ENCODE measurements at regions not wholly inside any gene's neighbourhood (a gene's known extent, or its start where the extent isn't known, plus 50 kb on each side); places are given as distances from the start of the nearest gene placed in this dataset.
"Not testable (repeated sequence)": the region's sequence is repeated elsewhere in the genome, so short reads cannot be mapped to it uniquely, and the experiment has no call there.

DNA sequence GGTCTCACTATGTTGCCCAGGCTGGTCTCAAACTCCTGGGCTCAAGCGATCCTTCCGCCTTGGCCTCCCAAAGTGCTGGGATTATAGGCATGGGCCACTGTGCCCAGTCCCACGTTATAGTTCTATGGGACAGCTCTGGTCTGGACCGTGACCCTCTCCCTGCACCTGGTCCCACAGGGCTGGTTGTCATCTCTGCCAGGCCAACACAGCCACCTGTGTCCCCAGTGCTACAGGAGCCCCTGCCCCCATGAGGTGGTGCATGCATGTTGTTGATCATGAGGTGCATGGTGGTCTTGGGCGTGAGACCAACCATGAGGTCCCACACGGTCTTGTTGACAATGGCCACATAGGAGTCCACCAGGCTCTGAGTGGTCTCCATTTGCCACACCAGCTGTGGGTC lies 51.0 kb upstream of the UBE2Q2 start:
- DNase-seq (ENCODE audit: low spot score); ATAC-seq; H3K4me1 Mint-ChIP-seq; H3K4me3 Mint-ChIP-seq; H3K27ac Mint-ChIP-seq; CTCF ChIA-PET; H3K27me3 Mint-ChIP-seq (ENCODE audit: low read depth); H3K9me3 Mint-ChIP-seq; POLR2A ChIA-PET; H3K36me3 Mint-ChIP-seq: not testable (repeated sequence)

DNA sequence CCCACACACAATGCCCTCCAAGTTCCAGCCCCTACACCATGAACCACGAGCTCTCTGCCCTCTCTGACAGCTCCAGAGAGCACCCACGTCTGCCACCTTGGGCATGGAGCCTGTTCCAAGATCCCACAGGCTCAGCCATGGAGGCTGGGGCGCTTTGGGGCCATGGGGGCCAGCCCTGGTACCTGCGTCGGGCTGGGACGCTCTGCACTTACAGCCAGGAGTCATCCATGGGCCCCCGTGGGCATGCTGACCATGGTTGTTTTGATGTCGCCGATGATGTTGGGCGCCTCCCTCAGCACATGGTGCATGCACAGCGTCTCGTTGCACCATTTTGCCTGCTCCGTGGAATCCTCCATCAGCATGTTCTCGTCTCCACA lies 51.9 kb upstream of the UBE2Q2 start:
- DNase-seq (ENCODE audit: low spot score): no peak
- ATAC-seq: no peak
- ChIA-PET CTCF (no interaction called here), POLR2A (no interaction called here)
- H3K4me3 Mint-ChIP-seq: no peak overlapping the region
- H3K27ac Mint-ChIP-seq: no peak overlapping the region
- H3K9me3 Mint-ChIP-seq: peaks cover 4% of the 10 kb centered on the region; the same call in 1 of the 2 replicates
- no peaks in the 10 kb centered on the region; the same call in 1 of the 2 replicates for H3K4me1 Mint-ChIP-seq
- peaks cover 4% of the 10 kb centered on the region for H3K27me3 Mint-ChIP-seq (ENCODE audit: low read depth)
- TF ChIP-seq, protein P1, sequence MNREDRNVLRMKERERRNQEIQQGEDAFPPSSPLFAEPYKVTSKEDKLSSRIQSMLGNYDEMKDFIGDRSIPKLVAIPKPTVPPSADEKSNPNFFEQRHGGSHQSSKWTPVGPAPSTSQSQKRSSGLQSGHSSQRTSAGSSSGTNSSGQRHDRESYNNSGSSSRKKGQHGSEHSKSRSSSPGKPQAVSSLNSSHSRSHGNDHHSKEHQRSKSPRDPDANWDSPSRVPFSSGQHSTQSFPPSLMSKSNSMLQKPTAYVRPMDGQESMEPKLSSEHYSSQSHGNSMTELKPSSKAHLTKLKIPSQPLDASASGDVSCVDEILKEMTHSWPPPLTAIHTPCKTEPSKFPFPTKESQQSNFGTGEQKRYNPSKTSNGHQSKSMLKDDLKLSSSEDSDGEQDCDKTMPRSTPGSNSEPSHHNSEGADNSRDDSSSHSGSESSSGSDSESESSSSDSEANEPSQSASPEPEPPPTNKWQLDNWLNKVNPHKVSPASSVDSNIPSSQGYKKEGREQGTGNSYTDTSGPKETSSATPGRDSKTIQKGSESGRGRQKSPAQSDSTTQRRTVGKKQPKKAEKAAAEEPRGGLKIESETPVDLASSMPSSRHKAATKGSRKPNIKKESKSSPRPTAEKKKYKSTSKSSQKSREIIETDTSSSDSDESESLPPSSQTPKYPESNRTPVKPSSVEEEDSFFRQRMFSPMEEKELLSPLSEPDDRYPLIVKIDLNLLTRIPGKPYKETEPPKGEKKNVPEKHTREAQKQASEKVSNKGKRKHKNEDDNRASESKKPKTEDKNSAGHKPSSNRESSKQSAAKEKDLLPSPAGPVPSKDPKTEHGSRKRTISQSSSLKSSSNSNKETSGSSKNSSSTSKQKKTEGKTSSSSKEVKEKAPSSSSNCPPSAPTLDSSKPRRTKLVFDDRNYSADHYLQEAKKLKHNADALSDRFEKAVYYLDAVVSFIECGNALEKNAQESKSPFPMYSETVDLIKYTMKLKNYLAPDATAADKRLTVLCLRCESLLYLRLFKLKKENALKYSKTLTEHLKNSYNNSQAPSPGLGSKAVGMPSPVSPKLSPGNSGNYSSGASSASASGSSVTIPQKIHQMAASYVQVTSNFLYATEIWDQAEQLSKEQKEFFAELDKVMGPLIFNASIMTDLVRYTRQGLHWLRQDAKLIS (CRISPR knock-in tag; IDR thresholded peaks at IDR 0.05; ENCODE audit: borderline replicate concordance): no peak
- TF ChIP-seq PRRX2 (CRISPR knock-in tag; IDR thresholded peaks at IDR 0.05): no peak
- no peak for TF ChIP-seq ZNF138 (CRISPR knock-in tag; conservative IDR thresholded peaks at IDR 0.05)
- no peak for TF ChIP-seq ZBTB21 (CRISPR knock-in tag; IDR thresholded peaks at IDR 0.05; ENCODE audit: borderline replicate concordance)
- TF ChIP-seq, protein P2, sequence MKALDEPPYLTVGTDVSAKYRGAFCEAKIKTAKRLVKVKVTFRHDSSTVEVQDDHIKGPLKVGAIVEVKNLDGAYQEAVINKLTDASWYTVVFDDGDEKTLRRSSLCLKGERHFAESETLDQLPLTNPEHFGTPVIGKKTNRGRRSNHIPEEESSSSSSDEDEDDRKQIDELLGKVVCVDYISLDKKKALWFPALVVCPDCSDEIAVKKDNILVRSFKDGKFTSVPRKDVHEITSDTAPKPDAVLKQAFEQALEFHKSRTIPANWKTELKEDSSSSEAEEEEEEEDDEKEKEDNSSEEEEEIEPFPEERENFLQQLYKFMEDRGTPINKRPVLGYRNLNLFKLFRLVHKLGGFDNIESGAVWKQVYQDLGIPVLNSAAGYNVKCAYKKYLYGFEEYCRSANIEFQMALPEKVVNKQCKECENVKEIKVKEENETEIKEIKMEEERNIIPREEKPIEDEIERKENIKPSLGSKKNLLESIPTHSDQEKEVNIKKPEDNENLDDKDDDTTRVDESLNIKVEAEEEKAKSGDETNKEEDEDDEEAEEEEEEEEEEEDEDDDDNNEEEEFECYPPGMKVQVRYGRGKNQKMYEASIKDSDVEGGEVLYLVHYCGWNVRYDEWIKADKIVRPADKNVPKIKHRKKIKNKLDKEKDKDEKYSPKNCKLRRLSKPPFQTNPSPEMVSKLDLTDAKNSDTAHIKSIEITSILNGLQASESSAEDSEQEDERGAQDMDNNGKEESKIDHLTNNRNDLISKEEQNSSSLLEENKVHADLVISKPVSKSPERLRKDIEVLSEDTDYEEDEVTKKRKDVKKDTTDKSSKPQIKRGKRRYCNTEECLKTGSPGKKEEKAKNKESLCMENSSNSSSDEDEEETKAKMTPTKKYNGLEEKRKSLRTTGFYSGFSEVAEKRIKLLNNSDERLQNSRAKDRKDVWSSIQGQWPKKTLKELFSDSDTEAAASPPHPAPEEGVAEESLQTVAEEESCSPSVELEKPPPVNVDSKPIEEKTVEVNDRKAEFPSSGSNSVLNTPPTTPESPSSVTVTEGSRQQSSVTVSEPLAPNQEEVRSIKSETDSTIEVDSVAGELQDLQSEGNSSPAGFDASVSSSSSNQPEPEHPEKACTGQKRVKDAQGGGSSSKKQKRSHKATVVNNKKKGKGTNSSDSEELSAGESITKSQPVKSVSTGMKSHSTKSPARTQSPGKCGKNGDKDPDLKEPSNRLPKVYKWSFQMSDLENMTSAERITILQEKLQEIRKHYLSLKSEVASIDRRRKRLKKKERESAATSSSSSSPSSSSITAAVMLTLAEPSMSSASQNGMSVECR (CRISPR knock-in tag; IDR thresholded peaks at IDR 0.05; ENCODE audit: borderline replicate concordance): no peak
- TF ChIP-seq RORB (CRISPR knock-in tag; IDR thresholded peaks at IDR 0.05): no peak
- no peak for TF ChIP-seq NR1H2 (CRISPR knock-in tag; IDR thresholded peaks at IDR 0.05)
- TF ChIP-seq GABPB1 (CRISPR knock-in tag; IDR thresholded peaks at IDR 0.05): no peak
- TF ChIP-seq, protein P3, sequence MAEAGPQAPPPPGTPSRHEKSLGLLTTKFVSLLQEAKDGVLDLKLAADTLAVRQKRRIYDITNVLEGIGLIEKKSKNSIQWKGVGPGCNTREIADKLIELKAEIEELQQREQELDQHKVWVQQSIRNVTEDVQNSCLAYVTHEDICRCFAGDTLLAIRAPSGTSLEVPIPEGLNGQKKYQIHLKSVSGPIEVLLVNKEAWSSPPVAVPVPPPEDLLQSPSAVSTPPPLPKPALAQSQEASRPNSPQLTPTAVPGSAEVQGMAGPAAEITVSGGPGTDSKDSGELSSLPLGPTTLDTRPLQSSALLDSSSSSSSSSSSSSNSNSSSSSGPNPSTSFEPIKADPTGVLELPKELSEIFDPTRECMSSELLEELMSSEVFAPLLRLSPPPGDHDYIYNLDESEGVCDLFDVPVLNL (CRISPR knock-in tag; IDR thresholded peaks at IDR 0.05; ENCODE audit: borderline replicate concordance, low read depth): no peak
- H3K36me3 Mint-ChIP-seq: no peaks in the 10 kb centered on the region

DNA sequence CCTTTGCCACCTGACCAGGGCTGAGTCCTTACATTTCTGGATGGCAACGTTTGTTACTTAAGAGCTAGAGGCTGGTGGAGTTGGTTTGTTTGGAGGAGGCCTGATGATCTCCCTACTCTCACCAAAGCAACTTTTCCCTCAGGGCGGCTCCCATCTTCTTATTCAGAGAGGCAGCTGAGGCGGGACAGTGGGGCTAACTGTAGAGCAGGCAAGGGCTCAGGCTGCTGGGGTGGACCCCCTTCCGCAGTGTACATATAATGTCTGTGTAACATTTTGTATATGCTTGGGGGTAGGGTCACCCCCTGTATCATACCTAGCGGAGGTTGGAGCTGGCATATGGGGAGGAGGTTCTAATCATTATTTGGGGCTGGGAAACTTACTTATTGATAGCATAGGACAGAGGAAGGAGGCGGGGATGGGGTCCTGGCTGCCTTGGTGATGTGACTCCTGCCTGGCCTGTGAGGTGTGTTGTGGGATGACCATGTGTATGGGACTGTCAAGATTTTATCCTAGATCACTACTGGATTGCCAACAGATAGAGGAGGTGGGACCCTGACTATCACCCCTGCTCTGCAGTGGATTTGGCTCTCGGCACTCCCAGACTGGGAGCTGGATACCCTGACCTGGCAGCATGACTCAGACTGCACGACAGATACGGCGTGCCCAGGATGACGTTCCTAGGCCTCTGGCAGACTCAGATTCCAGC lies 52.5 kb upstream of the UBE2Q2 start:
- CTCF ChIA-PET: no interaction called here

More for the DNA sequence above, 52.5 kb upstream of the UBE2Q2 start:
- no peak for ATAC-seq
- Mint-ChIP-seq H3K27ac (no peak overlapping the region), H3K4me1 (peaks cover 5% of the 10 kb centered on the region), H3K9me3 (peaks cover 4% of the 10 kb centered on the region; the same call in 1 of the 2 replicates), H3K4me3 (no peak overlapping the region), H3K27me3 (ENCODE audit: low read depth) (peaks cover 7% of the 10 kb centered on the region), H3K36me3 (no peaks in the 10 kb centered on the region)
- no peak for DNase-seq (ENCODE audit: low spot score)
- TF ChIP-seq, protein P4, sequence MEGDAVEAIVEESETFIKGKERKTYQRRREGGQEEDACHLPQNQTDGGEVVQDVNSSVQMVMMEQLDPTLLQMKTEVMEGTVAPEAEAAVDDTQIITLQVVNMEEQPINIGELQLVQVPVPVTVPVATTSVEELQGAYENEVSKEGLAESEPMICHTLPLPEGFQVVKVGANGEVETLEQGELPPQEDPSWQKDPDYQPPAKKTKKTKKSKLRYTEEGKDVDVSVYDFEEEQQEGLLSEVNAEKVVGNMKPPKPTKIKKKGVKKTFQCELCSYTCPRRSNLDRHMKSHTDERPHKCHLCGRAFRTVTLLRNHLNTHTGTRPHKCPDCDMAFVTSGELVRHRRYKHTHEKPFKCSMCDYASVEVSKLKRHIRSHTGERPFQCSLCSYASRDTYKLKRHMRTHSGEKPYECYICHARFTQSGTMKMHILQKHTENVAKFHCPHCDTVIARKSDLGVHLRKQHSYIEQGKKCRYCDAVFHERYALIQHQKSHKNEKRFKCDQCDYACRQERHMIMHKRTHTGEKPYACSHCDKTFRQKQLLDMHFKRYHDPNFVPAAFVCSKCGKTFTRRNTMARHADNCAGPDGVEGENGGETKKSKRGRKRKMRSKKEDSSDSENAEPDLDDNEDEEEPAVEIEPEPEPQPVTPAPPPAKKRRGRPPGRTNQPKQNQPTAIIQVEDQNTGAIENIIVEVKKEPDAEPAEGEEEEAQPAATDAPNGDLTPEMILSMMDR (IDR thresholded peaks at IDR 0.05): no peak
- TF ChIP-seq, protein P5, sequence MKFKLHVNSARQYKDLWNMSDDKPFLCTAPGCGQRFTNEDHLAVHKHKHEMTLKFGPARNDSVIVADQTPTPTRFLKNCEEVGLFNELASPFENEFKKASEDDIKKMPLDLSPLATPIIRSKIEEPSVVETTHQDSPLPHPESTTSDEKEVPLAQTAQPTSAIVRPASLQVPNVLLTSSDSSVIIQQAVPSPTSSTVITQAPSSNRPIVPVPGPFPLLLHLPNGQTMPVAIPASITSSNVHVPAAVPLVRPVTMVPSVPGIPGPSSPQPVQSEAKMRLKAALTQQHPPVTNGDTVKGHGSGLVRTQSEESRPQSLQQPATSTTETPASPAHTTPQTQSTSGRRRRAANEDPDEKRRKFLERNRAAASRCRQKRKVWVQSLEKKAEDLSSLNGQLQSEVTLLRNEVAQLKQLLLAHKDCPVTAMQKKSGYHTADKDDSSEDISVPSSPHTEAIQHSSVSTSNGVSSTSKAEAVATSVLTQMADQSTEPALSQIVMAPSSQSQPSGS (CRISPR knock-in tag; IDR thresholded peaks at IDR 0.05; ENCODE audit: borderline replicate concordance, low read depth): no peak
- TF ChIP-seq KAT7 (CRISPR knock-in tag; IDR thresholded peaks at IDR 0.05; ENCODE audit: borderline replicate concordance) (no peak), NFATC4 (CRISPR knock-in tag; IDR thresholded peaks at IDR 0.05) (no peak), NR1H2 (CRISPR knock-in tag; IDR thresholded peaks at IDR 0.05) (no peak)
- POLR2A ChIA-PET: interaction anchor here (1.2 kb wide), 1 partner anchor 66 kb away, joined by 3 read pairs; no protein-coding TSS in a partner anchor

Data from WTC11 (cell line).